ENCODE measurements at regions not wholly inside any gene's neighbourhood (a gene's known extent, or its start where the extent isn't known, plus 50 kb on each side); places are given as distances from the start of the nearest gene placed in this dataset.

GRCh38 chr2:44879269-44880124, 62.0 kb upstream of the SIX3 start:
- no peak for DNase-seq (ENCODE audit: low spot score)

GRCh38 chr2:44880125-44880483, 61.4 kb upstream of the SIX3 start:
- no peak for DNase-seq (ENCODE audit: low spot score)

- no peak for DNase-seq (ENCODE audit: low spot score)
These were observed 59.6 kb upstream of the SIX3 start for GRCh38 chr2:44881856-44882255.

DNA sequence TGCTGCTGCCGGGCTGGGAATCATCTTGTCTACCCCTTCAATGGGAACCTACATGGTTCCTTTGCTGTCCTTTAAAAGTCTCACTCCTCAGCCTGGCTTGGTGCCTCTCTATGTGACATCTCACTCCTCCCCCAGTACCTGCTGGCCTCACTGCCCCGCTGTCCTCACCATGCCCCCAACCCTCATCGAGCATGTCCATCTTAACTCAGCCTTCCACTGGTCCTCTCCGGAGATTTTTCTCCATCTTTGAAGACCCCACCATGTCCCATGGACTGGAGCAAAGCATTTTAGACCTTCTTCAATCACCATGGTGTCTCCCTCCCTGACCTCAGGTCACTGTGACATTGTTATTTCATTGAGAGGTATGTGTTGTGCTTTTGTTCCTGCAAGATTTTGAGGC, 58.1 kb upstream of the SIX3 start:
- DNase-seq (ENCODE audit: low spot score): no peak

- DNase-seq (ENCODE audit: low spot score): no peak
These were observed 57.3 kb upstream of the SIX3 start for GRCh38 chr2:44884231-44884630.

- DNase-seq (ENCODE audit: low spot score): no peak
These were observed 56.8 kb upstream of the SIX3 start for GRCh38 chr2:44884677-44885076.

- DNase-seq (ENCODE audit: low spot score): no peak
These were observed 55.1 kb upstream of the SIX3 start for GRCh38 chr2:44886414-44886813.

GRCh38 chr2:44889096-44889495, 52.4 kb upstream of the SIX3 start:
- DNase-seq (ENCODE audit: low spot score): no peak
